ENCODE measurements at regions not wholly inside any gene's neighbourhood (a gene's known extent, or its start where the extent isn't known, plus 50 kb on each side); places are given as distances from the start of the nearest gene placed in this dataset.
"Not testable (repeated sequence)": the region's sequence is repeated elsewhere in the genome, so short reads cannot be mapped to it uniquely, and the experiment has no call there.

DNA sequence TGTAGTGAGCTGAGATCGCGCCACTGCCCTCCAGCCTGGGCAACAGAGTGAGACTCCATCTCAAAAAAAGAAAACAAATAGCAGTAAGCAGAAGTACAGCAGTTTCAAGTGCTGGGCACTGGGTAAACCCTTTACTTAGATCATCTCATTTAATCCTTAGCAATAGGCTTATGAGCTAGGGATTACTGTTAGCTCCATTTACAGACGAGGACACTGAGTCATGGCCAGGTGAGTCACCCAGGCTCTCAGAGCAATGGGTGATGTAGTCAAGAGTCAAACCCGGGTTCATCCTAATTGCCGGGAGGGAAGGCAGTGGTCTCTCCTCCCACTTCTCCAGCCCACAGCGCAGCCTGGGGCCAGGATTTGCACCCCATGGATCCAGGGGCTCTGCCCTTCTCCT lies 473.6 kb downstream of the TP53TG3F start:
- TF ChIP-seq, protein P1, sequence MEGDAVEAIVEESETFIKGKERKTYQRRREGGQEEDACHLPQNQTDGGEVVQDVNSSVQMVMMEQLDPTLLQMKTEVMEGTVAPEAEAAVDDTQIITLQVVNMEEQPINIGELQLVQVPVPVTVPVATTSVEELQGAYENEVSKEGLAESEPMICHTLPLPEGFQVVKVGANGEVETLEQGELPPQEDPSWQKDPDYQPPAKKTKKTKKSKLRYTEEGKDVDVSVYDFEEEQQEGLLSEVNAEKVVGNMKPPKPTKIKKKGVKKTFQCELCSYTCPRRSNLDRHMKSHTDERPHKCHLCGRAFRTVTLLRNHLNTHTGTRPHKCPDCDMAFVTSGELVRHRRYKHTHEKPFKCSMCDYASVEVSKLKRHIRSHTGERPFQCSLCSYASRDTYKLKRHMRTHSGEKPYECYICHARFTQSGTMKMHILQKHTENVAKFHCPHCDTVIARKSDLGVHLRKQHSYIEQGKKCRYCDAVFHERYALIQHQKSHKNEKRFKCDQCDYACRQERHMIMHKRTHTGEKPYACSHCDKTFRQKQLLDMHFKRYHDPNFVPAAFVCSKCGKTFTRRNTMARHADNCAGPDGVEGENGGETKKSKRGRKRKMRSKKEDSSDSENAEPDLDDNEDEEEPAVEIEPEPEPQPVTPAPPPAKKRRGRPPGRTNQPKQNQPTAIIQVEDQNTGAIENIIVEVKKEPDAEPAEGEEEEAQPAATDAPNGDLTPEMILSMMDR (IDR thresholded peaks at IDR 0.05 in 2 of 3, conservative IDR thresholded peaks at IDR 0.05 in 1 of 3; ENCODE audit: control insufficient read depth in 2 of 3, extremely low read depth in 1 of 3, insufficient read depth in 1 of 3, low read depth in 3 of 3, low read length in 3 of 3), result not testable (repeated sequence)
- TF ChIP-seq, protein P2, sequence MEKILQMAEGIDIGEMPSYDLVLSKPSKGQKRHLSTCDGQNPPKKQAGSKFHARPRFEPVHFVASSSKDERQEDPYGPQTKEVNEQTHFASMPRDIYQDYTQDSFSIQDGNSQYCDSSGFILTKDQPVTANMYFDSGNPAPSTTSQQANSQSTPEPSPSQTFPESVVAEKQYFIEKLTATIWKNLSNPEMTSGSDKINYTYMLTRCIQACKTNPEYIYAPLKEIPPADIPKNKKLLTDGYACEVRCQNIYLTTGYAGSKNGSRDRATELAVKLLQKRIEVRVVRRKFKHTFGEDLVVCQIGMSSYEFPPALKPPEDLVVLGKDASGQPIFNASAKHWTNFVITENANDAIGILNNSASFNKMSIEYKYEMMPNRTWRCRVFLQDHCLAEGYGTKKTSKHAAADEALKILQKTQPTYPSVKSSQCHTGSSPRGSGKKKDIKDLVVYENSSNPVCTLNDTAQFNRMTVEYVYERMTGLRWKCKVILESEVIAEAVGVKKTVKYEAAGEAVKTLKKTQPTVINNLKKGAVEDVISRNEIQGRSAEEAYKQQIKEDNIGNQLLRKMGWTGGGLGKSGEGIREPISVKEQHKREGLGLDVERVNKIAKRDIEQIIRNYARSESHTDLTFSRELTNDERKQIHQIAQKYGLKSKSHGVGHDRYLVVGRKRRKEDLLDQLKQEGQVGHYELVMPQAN (conservative IDR thresholded peaks at IDR 0.05), result not testable (repeated sequence)
- not testable (repeated sequence) for TF ChIP-seq STAT3 (IDR thresholded peaks at IDR 0.05; ENCODE audit: low read depth, low read length); NR2C2 (IDR thresholded peaks at IDR 0.05; ENCODE audit: borderline replicate concordance, control insufficient read depth, insufficient read length, low read depth); EP300 (IDR thresholded peaks at IDR 0.05; ENCODE audit: borderline replicate concordance in 1 of 2, control insufficient read depth in 1 of 2, low read depth in 2 of 2, low read length in 2 of 2); CHD1 (IDR thresholded peaks at IDR 0.05; ENCODE audit: low read depth, low read length); STAT1 (conservative IDR thresholded peaks at IDR 0.05)
- TF ChIP-seq, protein P3, sequence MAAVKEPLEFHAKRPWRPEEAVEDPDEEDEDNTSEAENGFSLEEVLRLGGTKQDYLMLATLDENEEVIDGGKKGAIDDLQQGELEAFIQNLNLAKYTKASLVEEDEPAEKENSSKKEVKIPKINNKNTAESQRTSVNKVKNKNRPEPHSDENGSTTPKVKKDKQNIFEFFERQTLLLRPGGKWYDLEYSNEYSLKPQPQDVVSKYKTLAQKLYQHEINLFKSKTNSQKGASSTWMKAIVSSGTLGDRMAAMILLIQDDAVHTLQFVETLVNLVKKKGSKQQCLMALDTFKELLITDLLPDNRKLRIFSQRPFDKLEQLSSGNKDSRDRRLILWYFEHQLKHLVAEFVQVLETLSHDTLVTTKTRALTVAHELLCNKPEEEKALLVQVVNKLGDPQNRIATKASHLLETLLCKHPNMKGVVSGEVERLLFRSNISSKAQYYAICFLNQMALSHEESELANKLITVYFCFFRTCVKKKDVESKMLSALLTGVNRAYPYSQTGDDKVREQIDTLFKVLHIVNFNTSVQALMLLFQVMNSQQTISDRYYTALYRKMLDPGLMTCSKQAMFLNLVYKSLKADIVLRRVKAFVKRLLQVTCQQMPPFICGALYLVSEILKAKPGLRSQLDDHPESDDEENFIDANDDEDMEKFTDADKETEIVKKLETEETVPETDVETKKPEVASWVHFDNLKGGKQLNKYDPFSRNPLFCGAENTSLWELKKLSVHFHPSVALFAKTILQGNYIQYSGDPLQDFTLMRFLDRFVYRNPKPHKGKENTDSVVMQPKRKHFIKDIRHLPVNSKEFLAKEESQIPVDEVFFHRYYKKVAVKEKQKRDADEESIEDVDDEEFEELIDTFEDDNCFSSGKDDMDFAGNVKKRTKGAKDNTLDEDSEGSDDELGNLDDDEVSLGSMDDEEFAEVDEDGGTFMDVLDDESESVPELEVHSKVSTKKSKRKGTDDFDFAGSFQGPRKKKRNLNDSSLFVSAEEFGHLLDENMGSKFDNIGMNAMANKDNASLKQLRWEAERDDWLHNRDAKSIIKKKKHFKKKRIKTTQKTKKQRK (IDR thresholded peaks at IDR 0.05; ENCODE audit: low read depth, low read length), result not testable (repeated sequence)
